K562 (cell line): ENCODE measurements at regions not wholly inside any gene's neighbourhood (a gene's known extent, or its start where the extent isn't known, plus 50 kb on each side); places are given as distances from the start of the nearest gene placed in this dataset.

Experiments
- ATAC-seq: fragments of 200-7000 bp; cut with Tn5 transposase; 3 replicates; pipeline ENCODE4 v1.9.1; 2020; ENCODE audit warnings: moderate library complexity
- BruUV-seq: library from RNA; stranded (reverse); fragments of 400-500 nt; replicated peaks from 2 replicates; lab custom pipeline; 2021; lab: Mats Ljungman, UMichigan
- CTCF ChIA-PET: fragments of 300-600 bp; formaldehyde crosslinking; extraction: SDS; loops from one replicate; lab custom pipeline; 2021; ENCODE audit warnings: low intra/inter-chr PET ratio; lab: Yijun Ruan, JAX
- POLR2A ChIA-PET: fragments of 300-600, 350-650 bp; sonication (Branson Sonifier 250); formaldehyde crosslinking; extraction: SDS; loops from one replicate; lab custom pipeline; 2021; ENCODE audit warnings: antibody characterized with exemption, inconsistent platforms; lab: Yijun Ruan, JAX
- DNase-seq, 4 experiments: peaks; one replicate each; pipeline versions ENCODE4 v3.0.0 to v3.0.0-alpha.2; 2011 to 2018; ENCODE audit warnings: low spot score in 3 of 4, mixed read lengths in 3 of 4; ENCODE audit errors: extremely low read depth in 1 of 4
- FAIRE-seq: peaks from 2 replicates; lab custom pipeline; 2011; peaks lifted over from hg19 to GRCh38; lab: Jason Lieb, UNC
- H2AFZ ChIP-seq: 2 replicates; pipeline ENCODE4 v1.6.0; 2011; ENCODE audit warnings: low read depth, low read length, control low read depth, inconsistent platforms
- H3K27ac ChIP-seq: fragments of 200-600 bp; 3 replicates; pipeline ENCODE4 v1.8.0; 2011; ENCODE audit warnings: low read depth, mild to moderate bottlenecking, control low read depth, inconsistent platforms, low read length, moderate library complexity, mixed read lengths; ENCODE audit errors: extremely low read depth
- H3K27me3 ChIP-seq, 2 experiments: fragments of 300-600 bp in 1 of 2; 2 replicates in 1 of 2; 3 replicates in 1 of 2; pipeline versions ENCODE4 v1.6.0 to v1.8.0; 2011; ENCODE audit warnings: inconsistent platforms in 2 of 2, low read length in 2 of 2, mild to moderate bottlenecking in 1 of 2, mixed read lengths in 1 of 2, moderate library complexity in 1 of 2; ENCODE audit not compliant: control insufficient read depth in 2 of 2, insufficient read depth in 2 of 2
- H3K36me3 ChIP-seq: fragments of 300-600 bp; 3 replicates; pipeline ENCODE4 v1.8.0; 2011; ENCODE audit warnings: mild to moderate bottlenecking, low read length, inconsistent platforms; ENCODE audit not compliant: control insufficient read depth, insufficient read depth
- H3K4me1 ChIP-seq, 2 experiments: fragments of 200-600 bp in 1 of 2; replicated peaks in 1 of 2; 2 replicates in 1 of 2; 3 replicates in 1 of 2; pipeline versions ENCODE4 v1.5.1 to v1.8.0; 2011; ENCODE audit warnings: inconsistent platforms in 2 of 2, low read length in 2 of 2, mild to moderate bottlenecking in 1 of 2, mixed read lengths in 1 of 2, moderate library complexity in 1 of 2; ENCODE audit not compliant: control insufficient read depth in 2 of 2, insufficient read depth in 2 of 2
- H3K4me2 ChIP-seq: 2 replicates; pipeline ENCODE4 v1.6.1; 2011; ENCODE audit warnings: low read length, control low read depth, inconsistent platforms, mixed read lengths; ENCODE audit not compliant: insufficient read depth
- H3K4me3 ChIP-seq: fragments of 200-600 bp; sonication (generic), shearing (Covaris generic); 2 replicates; pipeline ENCODE4 v1.5.1; 2016; ENCODE audit warnings: control low read depth, inconsistent platforms
- H3K79me2 ChIP-seq: fragments of 200-600 bp; 3 replicates; pipeline ENCODE4 v1.8.0; 2011; ENCODE audit warnings: low read length, inconsistent platforms; ENCODE audit not compliant: control insufficient read depth, insufficient read depth
- H3K9ac ChIP-seq, 2 experiments: 2 replicates each; pipeline versions ENCODE4 v1.6.0 to v1.6.1; 2011; ENCODE audit warnings: low read depth in 2 of 2, low read length in 2 of 2, control low read depth in 1 of 2, inconsistent platforms in 1 of 2, mild to moderate bottlenecking in 1 of 2, mixed read lengths in 1 of 2; ENCODE audit not compliant: insufficient read depth in 1 of 2
- H3K9me1 ChIP-seq: one replicate; pipeline ENCODE4 v1.6.0; 2011; ENCODE audit warnings: inconsistent platforms, mild to moderate bottlenecking, low read length, moderate library complexity; ENCODE audit not compliant: control insufficient read depth, insufficient read depth
- H3K9me3 ChIP-seq: replicated peaks from 2 replicates; pipeline ENCODE4 v1.5.1; 2011; ENCODE audit warnings: low read depth, low read length, inconsistent platforms; ENCODE audit not compliant: control insufficient read depth, insufficient read depth
- H4K20me1 ChIP-seq: replicated peaks from 2 replicates; pipeline ENCODE4 v1.6.1; 2011; ENCODE audit warnings: low read length, inconsistent platforms, mixed read lengths; ENCODE audit not compliant: control insufficient read depth, insufficient read depth
- CAMTA2 ChIP-seq: fragments of 250-450 bp; sonication (Bioruptor Pico); conservative IDR thresholded peaks from 2 replicates; pipeline ENCODE4 v1.5.1; 2022
- EP300 ChIP-seq: IDR thresholded peaks from 2 replicates; pipeline ENCODE4 v1.6.1; 2012; ENCODE audit warnings: low read length, improper control_type of control experiment
- FOXJ3 ChIP-seq: sonication (generic); formaldehyde crosslinking; IDR thresholded peaks from 2 replicates; pipeline ENCODE4 v1.4.0; 2020; ENCODE audit warnings: mild to moderate bottlenecking, missing genetic modification reagents
- KAT8 ChIP-seq: fragments of 450-650 bp; IDR thresholded peaks from 2 replicates; pipeline ENCODE4 v1.6.1; 2016; ENCODE audit warnings: low read depth, mild to moderate bottlenecking
- ZNF717 ChIP-seq: fragments of 250-450 bp; sonication (Bioruptor Pico); IDR thresholded peaks from 2 replicates; pipeline ENCODE4 v1.5.0; 2021
- WGBS: fragments of 100-300 bp; shearing (Covaris generic); methylation state at CpG from one replicate; pipeline ENCODE4 v1.1.6; 2016; ENCODE audit warnings: low coverage, mixed read lengths; ENCODE audit not compliant: insufficient coverage; ENCODE audit errors: missing lambda C conversion rate; 5-methylcytosine and 5-hydroxymethylcytosine counted together
- in situ Hi-C: fragments of 300-500 bp; cut with MboI; formaldehyde crosslinking; loops from 4 replicates; pipeline ENCODE4 v1.15.0; 2018; ENCODE audit warnings: inconsistent platforms, mixed read lengths
- intact Hi-C: fragments of 100-400 bp; cut with micrococcal nuclease; formaldehyde crosslinking; loops from 2 replicates; pipeline ENCODE4 v1.14.2; 2022

- TF ChIP-seq EP300: no peak
- no peak for TF ChIP-seq KAT8
- TF ChIP-seq, all 486 proteins: peak for 0
These were observed 262.9 kb downstream of the BCL11A start (continued) for GRCh38 chr2:60290509-60290908.

GRCh38 chr2:60285626-60286316, 267.7 kb downstream of the BCL11A start:
- no peaks in the 10 kb centered on the region for H3K9me1 ChIP-seq
- POLR2A ChIA-PET: interaction anchor here (0.7 kb wide), 1 partner anchor 388 kb away, joined by 3 read pairs; no protein-coding TSS in a partner anchor
- FAIRE-seq: no peak
- no TSS peak for BruUV-seq
- TF ChIP-seq FOXJ3 (CRISPR knock-in tag) (no peak), CAMTA2 (no peak), ZNF717 (CRISPR knock-in tag) (no peak)
- no peak; the same call in 2 of the 3 replicates for ATAC-seq
- H3K9ac ChIP-seq: no peak overlapping the region
- H3K27me3 ChIP-seq: no peaks in the 10 kb centered on the region
- no peak for DNase-seq
- no peaks in the 10 kb centered on the region for H3K9me3 ChIP-seq
- H3K4me1 ChIP-seq: no peaks in the 10 kb centered on the region
- CTCF ChIA-PET: no interaction called here
- H3K79me2 ChIP-seq: no peaks in the 10 kb centered on the region
- no peaks in the 10 kb centered on the region for H3K36me3 ChIP-seq
- H3K4me3 ChIP-seq: no peak overlapping the region
- H3K27ac ChIP-seq: no peak overlapping the region
- no peaks in the 10 kb centered on the region for H4K20me1 ChIP-seq
- H2AFZ ChIP-seq: no peak overlapping the region
- H3K4me2 ChIP-seq: no peak overlapping the region
- intact Hi-C loops: no loop called here
- 0% methylated on average over 5 of the region's 5 CpGs for WGBS
- in situ Hi-C loops: no loop called here
